DND-41 (cell line): ENCODE measurements at regions not wholly inside any gene's neighbourhood (a gene's known extent, or its start where the extent isn't known, plus 50 kb on each side); places are given as distances from the start of the nearest gene placed in this dataset.

Experiments
- ATAC-seq: fragments of 200-7000 bp; cut with Tn5 transposase; 3 replicates; pipeline ENCODE4 v1.9.1; 2021; ENCODE audit warnings: low read depth; ENCODE audit not compliant: insufficient read depth
- DNase-seq: peaks from one replicate; pipeline ENCODE4 v3.0.0-alpha.2; 2020
- H2AFZ ChIP-seq: 2 replicates; pipeline ENCODE4 v1.6.0; 2012; ENCODE audit warnings: low read depth, low read length
- H3K27ac ChIP-seq: 2 replicates; pipeline ENCODE4 v1.5.1; 2012; ENCODE audit warnings: low read length, inconsistent platforms
- H3K27me3 ChIP-seq: fragments of 200-600 bp; sonication (generic); 2 replicates; pipeline ENCODE4 v1.6.0; 2012; ENCODE audit warnings: low read length, mild to moderate bottlenecking, inconsistent platforms; ENCODE audit not compliant: insufficient read depth, poor library complexity
- H3K36me3 ChIP-seq: 2 replicates; pipeline ENCODE4 v1.5.1; 2012; ENCODE audit warnings: low read length, inconsistent platforms; ENCODE audit not compliant: insufficient read depth
- H3K4me1 ChIP-seq: 2 replicates; pipeline ENCODE4 v1.5.1; 2012; ENCODE audit warnings: mild to moderate bottlenecking, low read length; ENCODE audit not compliant: insufficient read depth
- H3K4me2 ChIP-seq: 2 replicates; pipeline ENCODE4 v1.6.0; 2012; ENCODE audit warnings: mild to moderate bottlenecking, moderate library complexity, low read length, inconsistent platforms; ENCODE audit not compliant: insufficient read depth
- H3K4me3 ChIP-seq, 2 experiments: fragments of 200-600 bp in 1 of 2; shearing (Covaris generic) in 1 of 2; 2 replicates each; pipeline ENCODE4 v1.5.1; 2012 to 2016; ENCODE audit warnings: inconsistent platforms in 2 of 2, low read length in 2 of 2, mild to moderate bottlenecking in 2 of 2, low read depth in 1 of 2, moderate library complexity in 1 of 2
- H3K79me2 ChIP-seq: 2 replicates; pipeline ENCODE4 v1.6.0; 2012; ENCODE audit warnings: low read length, inconsistent platforms; ENCODE audit not compliant: insufficient read depth
- H3K9ac ChIP-seq: 2 replicates; pipeline ENCODE4 v1.6.0; 2012; ENCODE audit warnings: low read depth, mild to moderate bottlenecking, inconsistent platforms, low read length, moderate library complexity
- H3K9me3 ChIP-seq: 2 replicates; pipeline ENCODE4 v1.5.1; 2012; ENCODE audit warnings: low read length, moderate library complexity, mild to moderate bottlenecking, inconsistent platforms; ENCODE audit not compliant: insufficient read depth, severe bottlenecking
- H4K20me1 ChIP-seq: 2 replicates; pipeline ENCODE4 v1.6.0; 2012; ENCODE audit warnings: low read length; ENCODE audit not compliant: insufficient read depth
- CTCF ChIP-seq: IDR thresholded peaks from 2 replicates; pipeline ENCODE4 v1.5.1; 2012; ENCODE audit warnings: borderline replicate concordance, low read length, moderate library complexity, mild to moderate bottlenecking; ENCODE audit not compliant: poor library complexity, severe bottlenecking; ENCODE audit errors: extremely low read depth
- EZH2 ChIP-seq: IDR thresholded peaks from 3 replicates; pipeline ENCODE4 v1.6.1; 2012; ENCODE audit warnings: borderline replicate concordance, low read depth, mild to moderate bottlenecking, moderate library complexity, low read length, inconsistent platforms; ENCODE audit not compliant: severe bottlenecking

GRCh38 chr10:131629026-131629770, 271.6 kb upstream of the PPP2R2D start:
- H3K9me3 ChIP-seq = no peaks in the 10 kb centered on the region
- no peaks in the 10 kb centered on the region for H3K36me3 ChIP-seq
- H3K4me2 ChIP-seq = no peak overlapping the region
- TF ChIP-seq CTCF (no peak), EZH2 (no peak)
- H2AFZ ChIP-seq = no peak overlapping the region
- DNase-seq (no peak), ATAC-seq (no peak)
- H3K27me3 ChIP-seq = no peaks in the 10 kb centered on the region
- no peaks in the 10 kb centered on the region for H4K20me1 ChIP-seq
- no peaks in the 10 kb centered on the region for H3K4me1 ChIP-seq
- no peaks in the 10 kb centered on the region for H3K79me2 ChIP-seq
- no peak overlapping the region for H3K27ac ChIP-seq
- no peak overlapping the region for H3K9ac ChIP-seq
- H3K4me3 ChIP-seq = no peak overlapping the region

GRCh38 chr10:131630772-131631258, 270.0 kb upstream of the PPP2R2D start:
- Histone ChIP-seq H3K36me3 (no peaks in the 10 kb centered on the region), H3K9me3 (no peaks in the 10 kb centered on the region), H3K79me2 (no peaks in the 10 kb centered on the region), H2AFZ (no peak overlapping the region), H3K9ac (no peak overlapping the region), H3K4me2 (no peak overlapping the region), H3K4me3 (no peak overlapping the region), H3K27me3 (no peaks in the 10 kb centered on the region), H3K27ac (no peak overlapping the region), H4K20me1 (no peaks in the 10 kb centered on the region), H3K4me1 (no peaks in the 10 kb centered on the region)
- no peak for ATAC-seq
- DNase-seq = no peak
- TF ChIP-seq EZH2 = no peak
- TF ChIP-seq CTCF = no peak

GRCh38 chr10:131631619-131632018, 269.2 kb upstream of the PPP2R2D start:
- ATAC-seq (no peak), DNase-seq (no peak)
- Histone ChIP-seq H3K9me3 (no peaks in the 10 kb centered on the region), H3K9ac (no peak overlapping the region), H3K4me1 (no peaks in the 10 kb centered on the region), H2AFZ (no peak overlapping the region), H3K4me3 (no peak overlapping the region), H3K36me3 (no peaks in the 10 kb centered on the region), H3K79me2 (no peaks in the 10 kb centered on the region), H3K4me2 (no peak overlapping the region), H3K27ac (no peak overlapping the region), H3K27me3 (no peaks in the 10 kb centered on the region), H4K20me1 (no peaks in the 10 kb centered on the region)
- TF ChIP-seq CTCF (no peak), EZH2 (no peak)
